Endodermal cell (in vitro differentiated cells): ENCODE measurements at regions not wholly inside any gene's neighbourhood (a gene's known extent, or its start where the extent isn't known, plus 50 kb on each side); places are given as distances from the start of the nearest gene placed in this dataset.

ENCODE experiments used
- DNase-seq: peaks from one replicate; pipeline ENCODE4 v3.0.0-alpha.2; 2017
- H3K27ac ChIP-seq: 2 replicates; pipeline ENCODE4 v1.5.1; 2013; ENCODE audit warnings: mild to moderate bottlenecking, low read depth, low read length, moderate library complexity
- H3K27me3 ChIP-seq: 2 replicates; pipeline ENCODE4 v1.6.1; 2013; ENCODE audit warnings: mild to moderate bottlenecking, low read length, moderate library complexity; ENCODE audit not compliant: insufficient read depth, control insufficient read depth, poor library complexity, severe bottlenecking
- H3K36me3 ChIP-seq: 2 replicates; pipeline ENCODE4 v1.7.0; 2013; ENCODE audit warnings: mild to moderate bottlenecking, low read length, moderate library complexity; ENCODE audit not compliant: control insufficient read depth, insufficient read depth
- H3K4me1 ChIP-seq: one replicate; pipeline ENCODE4 v1.7.0; 2013; ENCODE audit warnings: low read length; ENCODE audit not compliant: control insufficient read depth, insufficient read depth
- H3K4me3 ChIP-seq: 2 replicates; pipeline ENCODE4 v1.5.1; 2013; ENCODE audit warnings: mild to moderate bottlenecking, low read length, moderate library complexity
- H3K9ac ChIP-seq: 2 replicates; pipeline ENCODE4 v1.6.1; 2013; ENCODE audit warnings: mild to moderate bottlenecking, low read length, moderate library complexity; ENCODE audit not compliant: poor library complexity, severe bottlenecking; ENCODE audit errors: extremely low read depth
- H3K9me3 ChIP-seq: 2 replicates; pipeline ENCODE4 v1.6.1; 2013; ENCODE audit warnings: mild to moderate bottlenecking, low read length, moderate library complexity; ENCODE audit not compliant: control insufficient read depth
- H3K27ac Mint-ChIP-seq: 2 replicates; pipeline ENCODE4 v1.8.0; 2020; ENCODE audit warnings: mixed read lengths
- H3K27me3 Mint-ChIP-seq: 2 replicates; pipeline ENCODE4 v1.8.0; 2021; ENCODE audit warnings: mild to moderate bottlenecking, mixed read lengths; ENCODE audit not compliant: insufficient read depth
- H3K36me3 Mint-ChIP-seq: 2 replicates; pipeline ENCODE4 v1.8.0; 2020; ENCODE audit warnings: low read depth, mixed read lengths
- H3K4me1 Mint-ChIP-seq: 2 replicates; pipeline ENCODE4 v1.8.0; 2020; ENCODE audit warnings: mixed read lengths
- H3K4me3 Mint-ChIP-seq: 2 replicates; pipeline ENCODE4 v1.8.0; 2020; ENCODE audit warnings: mild to moderate bottlenecking, moderate library complexity, mixed read lengths
- H3K9me3 Mint-ChIP-seq: 2 replicates; pipeline ENCODE4 v1.8.0; 2020; ENCODE audit warnings: mild to moderate bottlenecking, mixed read lengths
- WGBS, 2 experiments: methylation state at CpG; one replicate each; pipeline versions ENCODE4 v1.1.5 to v1.1.7; 2013; ENCODE audit warnings: missing lambda C conversion rate in 2 of 2, mixed read lengths in 1 of 2; ENCODE audit not compliant: insufficient coverage in 1 of 2, insufficient read length in 1 of 2; 5-methylcytosine and 5-hydroxymethylcytosine counted together
- TF ChIP-seq, protein P1 (sequence below): fragments of 200-600 bp; sonication (generic); conservative IDR thresholded peaks from 2 replicates; pipeline ENCODE4 v1.5.0; 2021; ENCODE audit warnings: antibody characterized with exemption, mild to moderate bottlenecking

DNA sequence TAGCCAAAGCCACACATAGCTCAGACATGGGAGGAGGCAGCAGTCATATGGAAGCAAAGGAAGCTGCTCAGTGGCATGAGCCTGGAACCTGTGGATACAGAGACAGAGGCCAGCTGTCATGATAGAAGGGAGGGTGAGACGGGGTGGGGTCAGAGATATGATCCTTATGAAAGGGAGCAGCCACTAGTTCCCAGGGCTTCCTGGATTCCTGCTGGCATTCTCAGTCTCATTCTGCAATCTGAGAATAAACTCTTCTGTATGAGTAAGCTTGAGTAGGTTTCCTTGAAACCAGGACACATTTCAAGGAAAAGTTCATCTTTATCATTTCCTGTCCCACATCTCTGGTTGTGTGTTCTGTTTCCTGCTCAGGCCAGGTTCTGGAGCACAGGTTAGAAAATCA lies 220.2 kb upstream of the SNX19 start:
- no peak overlapping the region for H3K4me3 Mint-ChIP-seq
- TF ChIP-seq, protein P1, sequence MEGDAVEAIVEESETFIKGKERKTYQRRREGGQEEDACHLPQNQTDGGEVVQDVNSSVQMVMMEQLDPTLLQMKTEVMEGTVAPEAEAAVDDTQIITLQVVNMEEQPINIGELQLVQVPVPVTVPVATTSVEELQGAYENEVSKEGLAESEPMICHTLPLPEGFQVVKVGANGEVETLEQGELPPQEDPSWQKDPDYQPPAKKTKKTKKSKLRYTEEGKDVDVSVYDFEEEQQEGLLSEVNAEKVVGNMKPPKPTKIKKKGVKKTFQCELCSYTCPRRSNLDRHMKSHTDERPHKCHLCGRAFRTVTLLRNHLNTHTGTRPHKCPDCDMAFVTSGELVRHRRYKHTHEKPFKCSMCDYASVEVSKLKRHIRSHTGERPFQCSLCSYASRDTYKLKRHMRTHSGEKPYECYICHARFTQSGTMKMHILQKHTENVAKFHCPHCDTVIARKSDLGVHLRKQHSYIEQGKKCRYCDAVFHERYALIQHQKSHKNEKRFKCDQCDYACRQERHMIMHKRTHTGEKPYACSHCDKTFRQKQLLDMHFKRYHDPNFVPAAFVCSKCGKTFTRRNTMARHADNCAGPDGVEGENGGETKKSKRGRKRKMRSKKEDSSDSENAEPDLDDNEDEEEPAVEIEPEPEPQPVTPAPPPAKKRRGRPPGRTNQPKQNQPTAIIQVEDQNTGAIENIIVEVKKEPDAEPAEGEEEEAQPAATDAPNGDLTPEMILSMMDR, result no peak
- no peak overlapping the region for H3K4me3 ChIP-seq
- no peaks in the 10 kb centered on the region for H3K36me3 ChIP-seq
- H3K27ac Mint-ChIP-seq, result no peak overlapping the region
- H3K9me3 Mint-ChIP-seq, result no peaks in the 10 kb centered on the region
- H3K27ac ChIP-seq, result no peak overlapping the region
- no peaks in the 10 kb centered on the region for H3K36me3 Mint-ChIP-seq
- no peak for DNase-seq
- no peaks in the 10 kb centered on the region for H3K9me3 ChIP-seq
- H3K4me1 Mint-ChIP-seq, result no peaks in the 10 kb centered on the region
- 88% methylated on average over 1 of the region's 1 CpG; no CpG with 5 or more reads in 1 of the 2 experiments for WGBS, 2 experiments
- H3K27me3 Mint-ChIP-seq, result peaks cover 2% of the 10 kb centered on the region
- no peaks in the 10 kb centered on the region for H3K27me3 ChIP-seq
- H3K4me1 ChIP-seq, result no peaks in the 10 kb centered on the region
- H3K9ac ChIP-seq, result no peak overlapping the region

DNA sequence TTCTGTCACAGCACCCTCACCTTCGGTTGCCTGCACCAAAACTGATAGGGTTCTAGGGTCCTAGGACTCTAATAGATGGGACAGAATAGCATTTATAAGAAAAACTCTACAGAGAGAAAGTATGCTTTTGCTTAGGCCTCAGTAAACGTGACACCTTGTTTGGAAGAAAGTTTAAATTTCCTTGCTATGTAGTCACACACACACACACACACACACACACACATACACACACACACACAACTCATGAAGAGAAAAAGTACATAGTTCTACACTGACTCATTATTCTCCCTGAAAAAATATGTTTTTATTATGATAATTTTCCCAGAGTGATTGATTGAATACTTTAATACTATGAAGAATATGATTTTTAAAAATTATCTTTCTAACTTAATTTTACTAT lies 220.8 kb upstream of the SNX19 start:
- 90% methylated on average over 2 of the region's 2 CpGs; no CpG with 5 or more reads in 1 of the 2 experiments for WGBS, 2 experiments
- no peak overlapping the region for H3K27ac ChIP-seq
- no peaks in the 10 kb centered on the region for H3K36me3 ChIP-seq
- DNase-seq, result no peak
- Mint-ChIP-seq H3K4me3 (no peak overlapping the region), H3K9me3 (no peaks in the 10 kb centered on the region), H3K27ac (no peak overlapping the region), H3K36me3 (no peaks in the 10 kb centered on the region), H3K27me3 (peaks cover 2% of the 10 kb centered on the region), H3K4me1 (no peaks in the 10 kb centered on the region)
- H3K9me3 ChIP-seq, result no peaks in the 10 kb centered on the region
- TF ChIP-seq, protein P1, result no peak
- H3K27me3 ChIP-seq, result no peaks in the 10 kb centered on the region
- H3K9ac ChIP-seq, result no peak overlapping the region
- no peak overlapping the region for H3K4me3 ChIP-seq
- no peaks in the 10 kb centered on the region for H3K4me1 ChIP-seq

DNA sequence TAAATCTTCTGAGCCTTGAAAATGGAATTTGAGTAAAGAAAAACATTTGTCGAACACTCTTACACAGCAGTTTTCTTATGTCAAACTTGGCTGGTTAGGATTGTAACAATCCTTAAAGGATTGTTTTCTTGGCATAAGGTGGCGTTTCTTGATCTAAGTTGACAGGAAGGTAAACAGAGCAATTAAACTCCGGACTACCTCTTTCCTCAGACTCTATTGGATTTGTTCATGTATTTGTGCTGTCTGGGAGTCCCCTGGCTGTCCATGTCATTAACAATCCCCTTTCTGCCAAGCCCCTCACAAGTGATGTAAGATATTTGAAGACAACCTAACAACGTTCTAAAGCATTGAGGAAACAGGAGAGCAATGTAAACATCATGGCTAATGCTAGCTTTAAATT lies 222.5 kb upstream of the SNX19 start:
- Histone ChIP-seq H3K27ac (no peak overlapping the region), H3K27me3 (no peaks in the 10 kb centered on the region), H3K4me3 (no peak overlapping the region), H3K4me1 (no peaks in the 10 kb centered on the region), H3K9me3 (no peaks in the 10 kb centered on the region), H3K36me3 (no peaks in the 10 kb centered on the region), H3K9ac (no peak overlapping the region)
- DNase-seq, result no peak
- 80 to 95% methylated on average over 2 to 4 of the region's 4 CpGs for WGBS, 2 experiments
- Mint-ChIP-seq H3K9me3 (no peaks in the 10 kb centered on the region), H3K4me1 (no peaks in the 10 kb centered on the region), H3K4me3 (no peak overlapping the region), H3K27ac (no peak overlapping the region), H3K27me3 (peaks cover 2% of the 10 kb centered on the region), H3K36me3 (no peaks in the 10 kb centered on the region)
- TF ChIP-seq, protein P1, result no peak
